GM21360 (cell line): ENCODE measurements at regions not wholly inside any gene's neighbourhood (a gene's known extent, or its start where the extent isn't known, plus 50 kb on each side); places are given as distances from the start of the nearest gene placed in this dataset.

ENCODE experiments used
- ATAC-seq: cut with Tn5 transposase; IDR thresholded peaks from one replicate; pipeline ENCODE4 v1.9.1; 2021; ENCODE audit warnings: mild to moderate bottlenecking, moderate library complexity; ENCODE audit not compliant: unreplicated experiment

- no peak for ATAC-seq
Observed at GRCh38 chr7:41313171-41313570, 389.7 kb downstream of the INHBA start.

DNA sequence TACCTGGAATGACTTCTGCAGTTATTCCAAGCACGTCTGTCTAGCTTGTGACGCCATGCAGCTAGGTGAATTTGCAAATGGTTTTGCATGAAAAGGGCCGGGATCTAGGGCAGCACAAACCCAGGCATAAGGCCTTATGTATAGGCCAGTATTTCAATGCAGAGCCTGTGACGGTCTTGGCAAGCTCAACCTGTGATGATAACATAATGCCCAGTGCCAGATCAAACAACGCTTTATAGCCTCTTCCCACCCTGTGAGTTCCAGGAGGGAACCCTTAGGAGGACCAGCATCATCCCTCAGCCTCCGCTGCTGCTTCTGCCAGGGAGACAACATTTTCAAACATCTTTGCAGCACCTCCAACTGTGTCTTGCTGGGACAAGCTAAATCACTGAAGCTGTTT lies 390.7 kb downstream of the INHBA start:
- no peak for ATAC-seq

GRCh38 chr7:41311301-41311700 lies 391.6 kb downstream of the INHBA start:
- ATAC-seq, result no peak

DNA sequence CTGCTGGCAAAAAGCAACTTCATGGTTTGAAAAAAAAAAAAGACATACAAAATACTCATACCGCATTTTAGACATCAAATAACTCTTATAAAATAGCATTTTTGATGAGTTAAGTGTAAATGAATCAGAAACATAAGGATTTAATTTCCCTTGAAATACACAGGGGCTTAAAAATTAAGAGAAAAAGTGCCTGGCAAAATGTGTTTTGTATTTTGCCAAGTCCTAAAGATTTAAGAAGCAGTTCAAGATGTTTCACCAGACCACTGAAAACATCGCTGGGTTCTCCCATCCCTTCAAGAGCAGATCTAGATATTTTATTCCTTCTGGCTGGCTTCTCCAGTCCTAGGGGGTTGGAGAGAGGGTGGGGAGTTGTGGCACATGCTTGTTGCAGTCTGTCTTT lies 396.4 kb downstream of the INHBA start:
- ATAC-seq, result no peak

GRCh38 chr7:41305001-41305400 lies 397.9 kb downstream of the INHBA start:
- no peak for ATAC-seq

DNA sequence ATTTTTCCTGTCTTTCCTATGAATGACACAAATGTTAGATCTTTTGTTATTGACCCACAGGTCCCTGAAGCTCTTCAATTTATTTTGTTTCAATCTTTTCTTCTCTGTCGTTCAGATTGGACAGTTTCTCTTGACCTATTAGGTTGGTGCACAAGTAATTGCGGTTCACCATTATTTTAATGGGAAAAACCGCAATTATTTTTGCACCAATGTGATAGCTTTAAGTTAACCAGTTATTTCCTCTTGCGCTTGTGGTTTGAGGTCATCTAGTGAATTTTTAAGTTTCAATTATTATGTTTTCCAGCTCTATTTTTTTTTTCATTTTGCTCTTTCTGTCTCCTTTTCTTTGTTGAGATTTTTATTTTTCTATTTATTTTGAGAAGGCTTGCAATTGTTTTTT lies 399.2 kb downstream of the INHBA start:
- no peak for ATAC-seq

GRCh38 chr7:41298409-41298808 lies 404.5 kb downstream of the INHBA start:
- no peak for ATAC-seq

GRCh38 chr7:41297166-41297565 lies 405.7 kb downstream of the INHBA start:
- no peak for ATAC-seq

DNA sequence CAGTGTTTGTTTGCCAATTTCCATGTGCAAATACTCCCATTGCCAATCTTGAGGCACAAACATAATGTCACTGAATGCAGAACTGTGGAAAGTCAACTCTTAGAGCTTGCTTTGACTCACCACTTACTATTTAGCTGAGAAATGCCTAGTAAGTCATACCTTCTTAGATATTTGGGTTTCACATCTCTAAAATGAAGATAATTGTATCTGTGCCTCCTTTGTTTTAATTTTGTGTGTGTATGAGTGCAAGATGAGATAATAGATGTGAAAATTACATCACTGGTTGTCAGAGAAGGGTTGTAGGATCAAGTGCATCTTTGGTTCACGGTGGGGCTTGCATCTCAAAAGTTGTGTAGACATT lies 407.5 kb downstream of the INHBA start:
- ATAC-seq, result no peak

- no peak for ATAC-seq
Observed at GRCh38 chr7:41294556-41295454, 408.1 kb downstream of the INHBA start.

- ATAC-seq, result no peak
Observed at GRCh38 chr7:41292487-41292886, 410.4 kb downstream of the INHBA start.

- no peak for ATAC-seq
Observed at GRCh38 chr7:41287559-41288335, 415.1 kb downstream of the INHBA start.

GRCh38 chr7:41280491-41280890 lies 422.4 kb downstream of the INHBA start:
- ATAC-seq, result no peak

DNA sequence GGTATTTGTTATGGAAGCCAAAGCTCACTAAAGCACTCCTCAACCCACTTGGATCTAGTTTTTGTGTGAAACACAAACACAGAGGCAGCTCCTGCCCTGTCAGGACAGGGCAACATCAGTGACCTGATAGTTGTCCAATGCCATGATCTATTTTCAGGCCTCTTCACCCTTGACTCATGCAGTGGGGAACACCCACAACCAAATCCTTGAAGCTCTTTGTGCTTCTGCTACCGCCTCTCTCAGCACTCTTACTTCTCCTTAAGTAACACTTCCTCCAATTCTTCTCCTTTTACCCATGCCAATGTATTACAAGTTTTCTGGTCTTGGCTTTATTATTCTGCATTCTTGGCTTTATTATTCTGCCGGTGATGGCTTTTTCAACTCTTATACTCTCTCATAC lies 425.3 kb downstream of the INHBA start:
- no peak for ATAC-seq

GRCh38 chr7:41275255-41275654 lies 427.6 kb downstream of the INHBA start:
- no peak for ATAC-seq

DNA sequence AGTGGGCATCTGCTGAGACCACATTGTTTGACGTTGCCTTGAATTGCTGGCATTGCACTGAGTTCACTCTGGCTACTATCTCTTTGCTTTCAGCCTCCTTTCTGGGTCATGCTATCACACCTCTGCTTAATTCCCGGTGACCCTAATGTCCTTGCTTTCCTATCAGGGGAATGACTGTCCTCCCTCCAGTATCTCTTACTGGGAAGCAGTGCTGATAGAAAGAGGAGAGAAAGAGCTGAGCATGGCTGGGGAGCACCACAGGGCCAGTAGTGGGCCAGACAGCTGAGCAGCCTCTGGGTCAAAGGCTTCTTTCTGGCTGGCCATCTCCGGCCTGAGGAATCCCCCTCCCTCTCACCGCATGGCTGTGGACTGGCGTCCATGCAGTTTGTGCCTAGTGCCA lies 428.7 kb downstream of the INHBA start:
- ATAC-seq, result no peak

DNA sequence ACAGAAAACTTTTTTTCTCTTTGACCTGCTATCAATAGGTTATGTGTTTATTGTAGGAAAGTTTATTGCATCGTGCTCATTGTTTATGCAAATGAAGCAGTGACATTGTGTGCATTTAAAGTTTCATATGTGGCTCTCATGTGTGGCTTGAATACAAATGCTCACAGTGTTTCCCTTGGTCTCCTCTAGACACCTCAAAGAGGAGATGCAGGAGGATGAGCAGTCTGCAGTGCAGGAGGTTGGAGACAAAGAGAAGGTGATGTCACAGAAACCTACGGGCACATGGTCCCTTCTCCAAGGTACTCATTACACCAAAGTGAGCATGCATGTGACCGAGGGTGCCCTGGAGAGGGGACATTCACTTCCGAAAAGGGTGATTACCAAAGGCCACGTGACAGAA lies 430.2 kb downstream of the INHBA start:
- ATAC-seq, result no peak

DNA sequence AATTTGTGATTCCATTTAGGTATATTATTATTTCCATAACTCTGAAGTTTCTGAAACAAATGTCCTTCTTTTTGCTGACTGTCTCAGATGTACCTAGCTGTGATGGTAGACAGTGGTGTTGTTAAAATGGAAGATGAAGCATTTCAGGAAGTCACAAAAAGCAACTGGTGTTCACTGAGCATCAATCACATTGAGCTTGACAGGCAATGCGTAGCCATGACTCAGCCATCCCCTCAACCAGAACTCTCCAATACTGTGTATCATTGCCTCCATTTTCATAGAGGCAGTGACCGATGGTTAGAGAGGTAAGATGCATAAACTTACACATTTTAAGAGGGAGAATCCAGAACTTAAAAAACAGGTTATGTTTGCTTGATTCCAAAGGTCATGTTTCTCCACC lies 434.0 kb downstream of the INHBA start:
- no peak for ATAC-seq

- no peak for ATAC-seq
Observed at GRCh38 chr7:41261080-41261479, 441.8 kb downstream of the INHBA start.

DNA sequence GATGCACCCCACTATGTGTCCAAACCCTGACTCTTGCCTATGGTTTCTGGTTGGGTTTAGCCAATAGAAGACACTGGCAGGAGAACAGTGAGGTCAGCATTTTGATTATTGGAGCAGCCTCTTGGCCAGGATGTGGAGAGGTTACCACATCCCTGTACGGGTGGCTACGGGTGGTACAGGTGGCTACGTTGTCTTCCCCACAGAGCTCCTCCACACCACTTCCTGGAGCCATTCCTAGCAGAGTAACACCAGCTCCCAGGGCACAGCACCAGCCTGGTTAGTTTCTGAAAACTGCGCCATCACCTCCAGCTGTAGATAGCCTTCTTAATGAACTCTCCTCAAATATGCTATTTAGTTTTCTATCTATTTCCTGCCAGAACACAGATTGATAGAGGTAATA lies 445.2 kb downstream of the INHBA start:
- no peak for ATAC-seq

DNA sequence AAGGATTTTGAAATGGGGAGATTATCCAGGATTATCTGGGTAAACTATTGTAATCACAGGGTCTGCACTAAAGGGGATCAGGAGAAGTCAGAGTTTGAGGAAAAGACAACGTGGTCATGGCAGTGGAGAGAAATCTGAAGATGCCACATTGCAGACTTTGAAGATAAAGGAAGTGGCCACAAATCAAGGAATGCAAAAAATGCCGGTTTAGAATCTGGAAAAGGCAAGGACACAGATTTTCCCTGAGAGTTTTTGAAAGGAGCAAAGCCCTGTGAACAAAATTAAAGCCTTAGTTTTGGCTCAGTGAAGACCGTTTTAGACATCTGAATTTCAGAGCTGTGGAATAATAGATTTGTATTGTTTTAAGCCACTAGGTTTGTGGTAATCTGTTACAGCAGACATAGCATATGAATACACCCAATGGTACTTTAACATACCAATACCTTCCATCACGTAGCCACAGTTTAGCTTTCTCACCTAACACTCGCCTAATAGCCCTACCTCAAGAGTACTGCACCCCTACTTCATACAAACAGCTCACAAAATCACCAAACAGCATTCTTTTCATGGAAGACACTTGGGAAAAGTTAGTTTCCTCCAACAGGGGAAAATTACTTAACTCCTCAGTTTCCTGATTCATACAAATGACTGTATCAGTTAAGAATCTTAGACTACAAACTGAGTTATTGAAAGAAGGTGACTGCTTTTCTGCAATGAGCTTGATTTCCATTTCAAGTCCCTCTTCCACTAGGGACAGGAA lies 446.5 kb downstream of the INHBA start:
- no peak for ATAC-seq

DNA sequence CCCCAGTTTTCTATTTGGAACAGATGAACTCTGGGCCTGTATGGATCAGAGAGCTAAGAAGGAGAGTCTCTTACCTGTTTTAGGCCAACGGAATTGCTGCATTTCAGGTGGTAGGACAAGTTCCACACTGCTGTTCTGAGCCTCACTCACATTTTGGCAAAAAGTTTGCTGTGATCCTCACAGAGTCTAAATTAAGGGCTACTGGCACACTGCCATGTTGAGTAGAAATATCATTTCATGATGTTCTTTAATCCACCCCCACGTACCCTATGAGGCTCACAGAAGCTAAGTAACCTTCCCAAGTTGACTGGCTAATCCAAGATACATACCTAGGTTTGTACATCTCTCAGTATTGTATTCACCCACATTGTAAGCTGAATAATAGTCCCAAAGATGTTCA lies 447.2 kb downstream of the INHBA start:
- ATAC-seq, result no peak
